ENCODE measurements at regions not wholly inside any gene's neighbourhood (a gene's known extent, or its start where the extent isn't known, plus 50 kb on each side); places are given as distances from the start of the nearest gene placed in this dataset.

GRCh38 chr2:82256983-82257632 lies 1952.6 kb upstream of the LRRTM1 start:
- Histone ChIP-seq H3K27me3 (ENCODE audit: control insufficient read depth, insufficient read depth, low read length) (no peaks in the 10 kb centered on the region), H3K9me3 (ENCODE audit: control insufficient read depth, insufficient read depth, low read depth, low read length) (no peaks in the 10 kb centered on the region), H3K4me1 (ENCODE audit: control insufficient read depth, insufficient read depth, low read length) (no peaks in the 10 kb centered on the region), H3K36me3 (ENCODE audit: control insufficient read depth, insufficient read depth, low read length) (no peaks in the 10 kb centered on the region), H3K4me3 (ENCODE audit: low read depth in 2 of 2, low read length in 2 of 2) (no peak overlapping the region), H3K27ac (ENCODE audit: low read length) (no peak overlapping the region)
- no peak for DNase-seq (ENCODE audit: low read depth, low spot score)
- no TSS peak for BruUV-seq (replicated peaks)
- intact Hi-C loops (cut with micrococcal nuclease; ENCODE audit: unreplicated experiment) (no loop called here), in situ Hi-C loops (cut with HindIII; ENCODE audit: low pct_unique_long_range_greater_than_20kb, low sequenced_read_pairs) (no loop called here)
- TF ChIP-seq TCF7L2 (IDR thresholded peaks at IDR 0.05; ENCODE audit: low read depth, low read length) = no peak
- TF ChIP-seq CTCF (IDR thresholded peaks at IDR 0.05) = no peak
- no peak for TF ChIP-seq REST (IDR thresholded peaks at IDR 0.05; ENCODE audit: insufficient read depth in 1 of 2, low read depth in 2 of 2, low read length in 1 of 2)
- TF ChIP-seq POLR2AphosphoS5 (IDR thresholded peaks at IDR 0.05; ENCODE audit: low read depth, low read length) = no peak
- TF ChIP-seq SIN3A (IDR thresholded peaks at IDR 0.05; ENCODE audit: borderline replicate concordance, insufficient read depth, low read depth, low read length) = no peak
- ChIA-PET POLR2A (no interaction called here), CTCF (interaction anchor here (0.5 to 0.6 kb wide), 2 partner anchors 212 to 935 kb away, joined by 4 read pairs; no protein-coding TSS in a partner anchor)
- ATAC-seq = no peak

- Histone ChIP-seq H3K27ac (ENCODE audit: low read length) (no peak overlapping the region), H3K4me1 (ENCODE audit: control insufficient read depth, insufficient read depth, low read length) (no peaks in the 10 kb centered on the region), H3K27me3 (ENCODE audit: control insufficient read depth, insufficient read depth, low read length) (no peaks in the 10 kb centered on the region), H3K9me3 (ENCODE audit: control insufficient read depth, insufficient read depth, low read depth, low read length) (no peaks in the 10 kb centered on the region), H3K4me3 (ENCODE audit: low read depth in 2 of 2, low read length in 2 of 2) (no peak overlapping the region), H3K36me3 (ENCODE audit: control insufficient read depth, insufficient read depth, low read length) (no peaks in the 10 kb centered on the region)
- POLR2A ChIA-PET = no interaction called here
- in situ Hi-C loops (cut with HindIII; ENCODE audit: low pct_unique_long_range_greater_than_20kb, low sequenced_read_pairs) = no loop called here
- ATAC-seq (no peak), DNase-seq (ENCODE audit: low read depth, low spot score) (no peak)
- no peak for TF ChIP-seq REST (IDR thresholded peaks at IDR 0.05; ENCODE audit: insufficient read depth in 1 of 2, low read depth in 2 of 2, low read length in 1 of 2)
- CTCF ChIA-PET = no interaction called here
- no TSS peak for BruUV-seq (replicated peaks)
- intact Hi-C loops (cut with micrococcal nuclease; ENCODE audit: unreplicated experiment) = no loop called here
Observed at GRCh38 chr2:82256288-82256687, 1951.7 kb upstream of the LRRTM1 start.

All from Panc1 (cell line).